ENCODE measurements at regions not wholly inside any gene's neighbourhood (a gene's known extent, or its start where the extent isn't known, plus 50 kb on each side); places are given as distances from the start of the nearest gene placed in this dataset.
A peak's percentile ranks its signal among the peaks of the same experiment; 100 is the strongest.
"Not testable (repeated sequence)": the region's sequence is repeated elsewhere in the genome, so short reads cannot be mapped to it uniquely, and the experiment has no call there.

DNA sequence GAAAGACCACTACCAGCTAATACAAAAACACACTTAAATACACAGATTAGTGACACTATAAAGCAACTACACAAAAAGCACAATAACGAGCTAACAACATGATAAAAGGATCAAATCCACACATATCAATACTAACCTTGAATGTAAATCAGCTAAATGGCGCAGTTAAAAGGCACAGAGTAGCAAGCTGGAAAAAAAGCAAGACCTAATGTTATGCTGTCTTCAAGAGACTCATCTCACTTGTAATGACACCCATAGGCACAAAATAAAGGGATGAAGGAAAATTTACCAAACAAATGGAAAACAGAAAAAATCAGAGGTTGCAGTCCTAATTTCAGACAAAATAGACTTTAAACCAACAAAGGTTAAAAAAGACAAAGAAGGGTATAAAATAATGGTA is 86.3 kb downstream of the NUS1 start:
- TF ChIP-seq POLR2A (IDR thresholded peaks at IDR 0.05; ENCODE audit: low read length) (no peak), GATA1 (IDR thresholded peaks at IDR 0.05; ENCODE audit: low read depth, low read length) (no peak)
- DNase-seq = no peak

DNA sequence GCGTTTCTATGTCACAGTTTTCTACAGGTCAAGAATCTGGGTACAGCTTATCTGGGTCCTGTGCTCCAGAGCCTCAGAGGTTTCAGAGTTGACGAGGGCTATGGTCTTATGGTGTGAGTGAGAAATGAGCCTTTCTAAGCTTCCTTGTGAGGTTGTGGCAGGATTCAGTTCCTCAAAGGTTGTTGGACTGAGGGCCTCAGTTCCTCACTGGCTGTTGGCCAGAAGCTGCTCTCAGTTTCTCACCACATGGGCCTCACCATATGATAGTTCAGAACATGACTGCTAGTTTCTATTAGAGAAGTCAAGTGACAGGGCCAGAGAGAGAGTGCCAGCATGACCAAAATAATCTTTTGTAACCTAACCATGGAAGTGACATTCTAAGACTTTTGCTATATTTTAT is 96.1 kb downstream of the NUS1 start:
- TF ChIP-seq GATA1 (IDR thresholded peaks at IDR 0.05; ENCODE audit: low read depth, low read length) (no peak), POLR2A (IDR thresholded peaks at IDR 0.05; ENCODE audit: low read length) (no peak)
- DNase-seq = no peak

DNA sequence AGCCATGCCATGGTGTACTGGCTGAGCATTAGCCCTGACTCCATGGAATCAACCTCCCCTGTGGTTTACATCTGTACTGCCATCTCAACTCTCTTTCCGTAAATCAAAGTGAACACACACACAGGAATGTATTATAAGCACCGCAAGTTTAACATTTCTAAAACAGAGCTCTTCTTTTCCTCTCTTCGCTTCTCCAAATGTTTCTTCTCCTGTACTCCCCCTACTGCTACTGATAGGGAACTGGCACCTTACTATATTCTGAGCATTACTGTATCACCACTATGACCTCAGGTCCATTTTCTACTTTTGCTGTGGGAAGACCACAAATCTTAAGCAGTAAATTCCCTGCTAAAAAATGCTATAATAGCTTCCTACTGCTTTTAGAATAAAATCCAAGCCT is 101.2 kb downstream of the NUS1 start:
- DNase-seq = peak in 1 of 2 experiments; percentile 2

DNA sequence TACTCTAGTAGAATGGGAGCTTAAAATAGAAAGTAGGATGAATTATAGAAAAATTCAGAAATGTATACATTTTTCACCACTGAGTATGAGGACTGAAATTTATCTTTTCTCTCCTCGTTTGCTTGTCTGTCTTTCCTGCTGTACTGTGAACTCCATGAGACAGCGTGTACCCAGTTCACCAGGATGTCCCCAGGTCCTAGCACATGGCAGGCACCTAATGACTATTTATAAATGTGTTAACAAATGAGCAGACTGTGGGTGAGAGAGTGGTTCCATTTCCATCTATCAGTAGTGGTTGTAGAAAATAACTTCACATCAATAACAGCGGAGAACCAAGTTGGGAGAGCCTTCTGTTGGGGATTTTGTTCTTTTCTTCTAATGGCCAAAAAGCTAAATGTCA is 106.3 kb downstream of the NUS1 start:
- TF ChIP-seq GATA1 (IDR thresholded peaks at IDR 0.05; ENCODE audit: low read depth, low read length) (no peak), POLR2A (IDR thresholded peaks at IDR 0.05; ENCODE audit: low read length) (no peak)
- no peak for DNase-seq

More for the DNA sequence above, 101.2 kb downstream of the NUS1 start:
- TF ChIP-seq GATA1 (IDR thresholded peaks at IDR 0.05; ENCODE audit: low read depth, low read length) = no peak
- TF ChIP-seq POLR2A (IDR thresholded peaks at IDR 0.05; ENCODE audit: low read length) = no peak

DNA sequence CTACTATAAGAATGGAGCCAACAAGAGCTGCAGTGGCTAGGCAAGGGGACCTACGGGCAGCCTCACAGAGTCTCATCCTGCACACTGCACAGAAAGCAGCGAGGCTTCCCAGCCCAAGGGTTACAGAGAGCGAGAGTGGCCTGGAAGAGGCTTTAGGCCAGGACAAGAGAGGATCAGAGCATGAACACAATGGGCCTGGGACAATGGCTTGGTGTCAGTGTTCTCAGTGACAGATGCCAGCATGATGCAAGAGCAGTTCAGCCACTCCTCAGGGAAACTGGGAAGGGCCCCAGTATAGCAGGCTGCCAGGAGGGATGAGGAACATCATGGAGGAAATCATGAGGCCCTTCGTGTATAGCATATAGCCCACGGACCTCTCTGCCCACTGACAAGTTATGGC is 108.0 kb downstream of the NUS1 start:
- no peak for DNase-seq
- TF ChIP-seq GATA1 (IDR thresholded peaks at IDR 0.05; ENCODE audit: low read depth, low read length) = no peak
- no peak for TF ChIP-seq POLR2A (IDR thresholded peaks at IDR 0.05; ENCODE audit: low read length)

DNA sequence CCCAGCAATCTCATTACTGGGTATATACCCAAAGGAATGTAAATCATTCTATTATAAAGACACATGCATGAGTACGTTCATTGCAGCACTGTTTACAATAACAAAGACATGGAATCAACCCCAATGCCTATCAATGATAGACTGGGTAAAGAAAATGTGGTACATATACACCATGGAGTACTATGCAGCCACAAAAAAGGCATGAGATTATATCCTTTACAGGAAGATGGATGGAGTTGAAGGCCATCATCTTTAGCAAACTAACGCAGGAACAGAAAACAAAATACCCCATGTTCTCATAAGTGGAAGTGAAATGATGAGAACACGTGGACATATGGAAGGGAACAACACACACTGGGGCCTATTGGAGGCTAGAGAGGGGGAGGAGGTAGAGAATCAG is 115.7 kb downstream of the NUS1 start:
- TF ChIP-seq POLR2A (IDR thresholded peaks at IDR 0.05; ENCODE audit: low read length) (no peak), GATA1 (IDR thresholded peaks at IDR 0.05; ENCODE audit: low read depth, low read length) (no peak)
- no peak for DNase-seq

DNA sequence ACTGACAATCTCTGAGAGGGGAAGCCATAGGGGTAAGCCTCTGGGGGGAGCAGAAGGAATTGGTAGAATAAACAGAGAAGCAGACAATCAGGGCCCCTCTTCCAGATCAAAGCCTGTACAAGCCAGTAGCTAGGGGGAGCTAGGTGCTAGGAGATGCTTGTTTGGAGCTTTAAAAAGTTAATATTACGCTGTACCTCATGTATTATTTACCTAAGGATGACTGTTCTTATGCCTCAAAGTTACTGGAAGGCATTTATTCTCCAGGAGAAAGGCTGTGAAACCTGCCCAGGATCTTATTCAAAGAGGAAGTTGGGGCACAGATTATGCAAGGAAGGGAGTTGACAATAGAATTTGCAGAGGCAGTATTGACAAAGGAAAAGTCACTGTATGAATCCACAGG is 111.8 kb upstream of the SLC35F1 start:
- TF ChIP-seq POLR2A (IDR thresholded peaks at IDR 0.05; ENCODE audit: low read length) = no peak
- TF ChIP-seq GATA1 (IDR thresholded peaks at IDR 0.05; ENCODE audit: low read depth, low read length) = no peak
- DNase-seq = no peak

DNA sequence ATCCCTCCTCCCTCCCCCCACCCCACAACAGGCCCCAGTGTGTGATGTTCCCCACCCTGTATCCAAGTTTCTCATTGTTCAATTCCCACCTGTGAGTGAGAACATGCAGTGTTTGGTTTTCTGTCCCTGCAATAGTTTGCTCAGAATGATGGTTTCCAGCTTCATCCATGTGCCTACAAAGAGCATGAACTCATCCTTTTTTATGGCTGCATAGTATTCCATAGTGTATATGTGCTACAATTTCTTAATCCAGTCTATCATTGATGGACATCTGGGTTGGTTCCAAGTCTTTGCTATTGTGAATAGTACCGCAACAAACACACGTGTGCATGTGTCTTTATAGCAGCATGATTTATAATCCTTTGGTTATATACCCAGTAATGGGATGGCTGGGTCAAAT is 108.2 kb upstream of the SLC35F1 start:
- DNase-seq = not testable (repeated sequence)

DNA sequence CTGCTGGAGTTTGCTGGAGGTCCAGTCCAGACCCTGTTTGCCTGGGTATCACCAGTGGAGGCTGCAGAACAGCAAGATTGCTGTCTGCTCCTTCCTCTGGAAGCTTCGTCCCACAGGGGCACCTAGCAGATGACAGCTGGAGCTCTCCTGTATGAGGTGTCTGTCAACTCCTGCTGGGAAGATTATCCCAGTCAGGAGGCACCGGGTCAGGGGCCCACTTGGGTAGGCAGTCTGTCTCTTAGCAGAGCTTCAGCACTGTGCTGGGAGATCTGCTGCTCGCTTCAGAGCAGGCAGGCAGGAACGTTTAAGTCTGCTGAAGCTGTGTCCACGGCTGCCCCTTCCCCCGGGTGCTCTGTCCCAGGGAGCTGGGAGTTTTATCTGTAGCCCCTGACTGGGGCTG is 96.8 kb upstream of the SLC35F1 start:
- no peak for TF ChIP-seq GATA1 (IDR thresholded peaks at IDR 0.05; ENCODE audit: low read depth, low read length)
- TF ChIP-seq POLR2A (IDR thresholded peaks at IDR 0.05; ENCODE audit: low read length) = no peak
- no peak for DNase-seq

DNA sequence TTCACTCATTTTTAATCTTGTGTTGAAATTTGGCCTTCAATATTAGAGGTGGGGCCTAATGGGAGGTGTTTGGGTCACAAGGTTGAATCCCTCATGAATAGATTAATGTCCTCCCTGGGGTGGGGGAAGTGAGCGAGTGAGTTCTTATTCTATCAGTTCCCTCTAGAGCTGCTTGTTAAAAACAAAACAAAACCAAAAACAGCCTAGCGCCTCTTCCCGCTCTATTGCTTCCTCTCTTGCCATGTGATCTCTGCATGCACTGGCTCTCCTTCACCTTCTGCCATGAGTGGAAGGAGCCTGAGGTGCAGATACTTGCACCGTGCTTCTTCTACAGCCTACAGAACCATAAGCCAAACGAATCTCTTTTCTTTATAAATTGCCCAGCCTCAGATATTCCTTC is 89.6 kb upstream of the SLC35F1 start:
- no peak for DNase-seq
- TF ChIP-seq POLR2A (IDR thresholded peaks at IDR 0.05; ENCODE audit: low read length) (no peak), GATA1 (IDR thresholded peaks at IDR 0.05; ENCODE audit: low read depth, low read length) (no peak)

DNA sequence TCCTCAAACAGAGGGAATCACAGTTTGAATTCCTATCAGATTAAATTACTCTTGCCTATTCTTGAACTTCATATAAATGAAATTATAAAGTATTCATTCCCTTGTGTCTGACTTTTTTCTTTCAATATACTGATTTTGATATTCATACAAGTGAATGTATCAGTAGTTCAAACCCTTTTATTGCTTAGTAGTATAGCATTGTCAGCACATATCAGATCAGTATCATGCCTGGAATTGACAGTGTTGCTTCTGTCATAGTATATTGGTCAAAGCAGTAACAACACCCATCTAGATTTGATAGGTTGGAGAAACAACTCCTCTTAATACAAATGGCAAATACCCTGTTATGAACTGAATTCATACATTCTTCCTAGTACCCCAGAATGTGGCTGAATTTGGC is 89.1 kb upstream of the SLC35F1 start:
- no peak for DNase-seq

DNA sequence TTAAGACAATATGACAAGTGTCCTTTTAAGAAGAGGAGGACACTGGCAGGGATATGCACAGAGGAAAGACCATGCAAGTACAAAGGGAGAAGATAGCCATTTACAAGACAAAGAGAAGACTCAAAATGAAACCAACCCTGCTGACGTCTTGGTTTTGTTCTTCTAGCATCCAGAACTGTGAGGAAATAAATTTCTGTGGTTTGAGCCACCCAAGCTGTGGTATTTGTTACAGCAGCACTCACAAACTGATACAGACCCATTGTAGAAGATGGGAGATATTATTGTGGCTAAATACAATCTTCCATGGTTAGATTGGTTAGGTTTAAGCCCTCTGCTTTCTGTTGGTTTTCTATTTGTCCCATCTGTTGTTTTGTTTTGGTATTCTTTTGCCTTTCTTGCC is 88.6 kb upstream of the SLC35F1 start:
- DNase-seq = no peak
- TF ChIP-seq GATA1 (IDR thresholded peaks at IDR 0.05; ENCODE audit: low read depth, low read length) (no peak), POLR2A (IDR thresholded peaks at IDR 0.05; ENCODE audit: low read length) (no peak)

More for the DNA sequence above, 89.1 kb upstream of the SLC35F1 start:
- TF ChIP-seq GATA1 (IDR thresholded peaks at IDR 0.05; ENCODE audit: low read depth, low read length) = no peak
- TF ChIP-seq POLR2A (IDR thresholded peaks at IDR 0.05; ENCODE audit: low read length) = no peak

DNA sequence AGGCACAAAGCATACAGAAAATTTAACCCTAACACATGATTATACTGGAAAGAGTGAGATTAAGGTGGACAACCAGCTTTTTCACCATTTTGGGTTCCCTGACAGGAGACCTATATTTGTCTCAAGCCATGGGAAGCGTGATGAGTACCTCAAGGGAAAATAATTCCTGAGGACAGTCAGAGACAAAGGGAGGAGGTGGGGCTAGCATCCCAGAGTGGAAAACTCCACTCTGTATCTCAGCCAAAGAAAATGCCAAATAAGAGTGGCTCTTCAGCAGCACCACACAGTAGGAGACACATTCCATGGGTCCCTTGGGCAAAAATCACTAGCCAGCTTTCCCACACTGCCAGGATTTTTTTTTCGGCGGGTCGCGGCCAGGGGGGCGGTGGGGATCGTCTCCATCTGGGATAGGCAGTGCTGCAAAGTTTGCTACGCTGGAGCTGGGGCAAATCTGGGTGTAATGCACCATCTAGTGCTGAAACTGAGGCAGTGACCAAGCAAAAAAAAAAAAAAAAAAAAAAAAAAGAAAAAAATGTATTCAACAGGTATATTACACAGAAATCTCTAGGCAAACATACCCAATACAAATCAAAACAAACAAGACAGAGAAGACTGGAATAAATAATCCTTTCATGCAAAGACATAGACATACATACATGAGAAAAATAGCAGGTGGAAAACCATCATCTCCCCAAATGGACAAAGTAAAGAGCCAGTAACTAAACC is 77.3 kb upstream of the SLC35F1 start:
- TF ChIP-seq POLR2A (IDR thresholded peaks at IDR 0.05; ENCODE audit: low read length) = no peak
- no peak for TF ChIP-seq GATA1 (IDR thresholded peaks at IDR 0.05; ENCODE audit: low read depth, low read length)
- DNase-seq = peak; percentile 7 to 20

DNA sequence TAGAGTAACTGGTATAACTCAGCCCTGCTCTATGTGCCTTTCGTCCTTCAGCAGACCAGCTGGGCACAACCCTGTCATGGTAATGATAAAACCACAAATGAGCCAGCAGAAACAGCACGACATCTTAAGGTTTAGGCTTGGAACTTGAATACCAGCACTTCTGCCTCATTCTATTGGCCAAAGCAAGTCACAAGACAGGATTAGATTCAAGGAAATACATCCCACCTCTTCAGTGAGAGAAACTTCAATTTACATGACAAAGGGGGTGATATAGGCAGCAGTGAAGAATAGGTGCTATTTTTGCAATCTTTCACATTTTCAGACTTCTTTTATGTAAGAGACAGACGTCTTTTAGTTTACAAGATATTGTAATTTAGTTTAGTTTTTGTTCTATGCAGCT is 69.8 kb upstream of the SLC35F1 start:
- DNase-seq = no peak

DNA sequence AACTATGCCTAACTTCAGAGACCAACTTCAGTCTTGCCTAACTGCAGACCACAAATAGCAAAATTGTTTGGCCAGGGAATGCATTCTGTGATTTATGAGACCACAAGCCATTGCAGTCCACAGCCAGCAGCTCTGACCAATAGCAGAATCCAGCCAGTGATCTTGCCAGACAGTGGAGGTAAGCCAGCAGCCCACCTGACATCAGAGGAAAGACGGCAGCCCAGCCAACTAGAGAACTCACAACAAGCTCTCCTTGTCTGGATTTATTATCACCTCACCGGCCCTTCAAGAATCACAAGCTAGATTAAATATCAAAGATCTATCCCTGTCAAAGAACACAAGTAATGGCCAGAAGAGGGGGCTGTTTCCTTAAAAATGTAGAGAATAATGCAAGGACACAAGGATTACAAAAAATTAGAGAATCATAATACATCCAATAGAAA is 66.5 kb upstream of the SLC35F1 start:
- TF ChIP-seq GATA1 (IDR thresholded peaks at IDR 0.05; ENCODE audit: low read depth, low read length) (no peak), POLR2A (IDR thresholded peaks at IDR 0.05; ENCODE audit: low read length) (no peak)
- DNase-seq = peak; percentile 48 to 67

More for the DNA sequence above, 69.8 kb upstream of the SLC35F1 start:
- TF ChIP-seq GATA1 (IDR thresholded peaks at IDR 0.05; ENCODE audit: low read depth, low read length) (no peak), POLR2A (IDR thresholded peaks at IDR 0.05; ENCODE audit: low read length) (no peak)

Data from erythroblast (primary cell).